A549 (cell line): ENCODE measurements at regions not wholly inside any gene's neighbourhood (a gene's known extent, or its start where the extent isn't known, plus 50 kb on each side); places are given as distances from the start of the nearest gene placed in this dataset.

Source experiments
- CBX2 ChIP-seq: fragments of 200-600 bp; sonication (generic); IDR thresholded peaks from 2 replicates; pipeline ENCODE4 v1.6.1; 2016; ENCODE audit warnings: low read depth, mild to moderate bottlenecking, borderline replicate concordance
- EHMT2 ChIP-seq: fragments of 200-600 bp; sonication (generic); IDR thresholded peaks from 2 replicates; pipeline ENCODE4 v1.6.1; 2016; ENCODE audit warnings: antibody characterized with exemption, low read depth, mild to moderate bottlenecking, moderate library complexity
- EP300 ChIP-seq, 2 experiments: fragments of >200 bp; sonication (Bioruptor Twin); formaldehyde crosslinking; IDR thresholded peaks; 2 replicates in 1 of 2; 3 replicates in 1 of 2; pipeline ENCODE4 v1.6.1; 2016 to 2017
- KDM1A ChIP-seq: fragments of 200-600 bp; sonication (generic); IDR thresholded peaks from 2 replicates; pipeline ENCODE4 v1.6.1; 2016; ENCODE audit warnings: low read depth, mild to moderate bottlenecking
- MYC ChIP-seq: IDR thresholded peaks from 2 replicates; pipeline ENCODE4 v1.6.1; 2012; ENCODE audit warnings: mild to moderate bottlenecking, inconsistent platforms, low read length, improper control_type of control experiment, borderline replicate concordance
- PHF8 ChIP-seq: fragments of 200-600 bp; sonication (generic); IDR thresholded peaks from 2 replicates; pipeline ENCODE4 v1.6.1; 2016; ENCODE audit warnings: low read depth, mild to moderate bottlenecking, antibody characterized with exemption, moderate library complexity, borderline replicate concordance
- POLR2A ChIP-seq: IDR thresholded peaks from 2 replicates; pipeline ENCODE4 v1.6.1; 2012; ENCODE audit warnings: mild to moderate bottlenecking, low read length
- RAD21 ChIP-seq, 2 experiments: fragments of >200 bp in 1 of 2; sonication (Bioruptor Twin) in 1 of 2; formaldehyde crosslinking in 1 of 2; IDR thresholded peaks in 1 of 2; conservative IDR thresholded peaks in 1 of 2; 2 replicates in 1 of 2; 3 replicates in 1 of 2; pipeline ENCODE4 v1.6.1; 2012 to 2018; ENCODE audit warnings: inconsistent platforms in 1 of 2
- RCOR1 ChIP-seq: fragments of 150-350 bp; IDR thresholded peaks from 2 replicates; pipeline ENCODE4 v1.6.1; 2014; ENCODE audit warnings: antibody characterized with exemption, low read length, low read depth
- TF ChIP-seq, protein P1 (sequence below): fragments of >200 bp; sonication (Bioruptor Twin); formaldehyde crosslinking; IDR thresholded peaks from 3 replicates; pipeline ENCODE4 v1.5.1; 2016
- TF ChIP-seq, protein P2 (sequence below): IDR thresholded peaks from 2 replicates; pipeline ENCODE4 v1.6.1; 2012
- TF ChIP-seq, protein P3 (sequence below): fragments of 200-600 bp; sonication (generic); IDR thresholded peaks from 2 replicates; pipeline ENCODE4 v1.6.1; 2016; ENCODE audit warnings: antibody characterized with exemption, mild to moderate bottlenecking, moderate library complexity

DNA sequence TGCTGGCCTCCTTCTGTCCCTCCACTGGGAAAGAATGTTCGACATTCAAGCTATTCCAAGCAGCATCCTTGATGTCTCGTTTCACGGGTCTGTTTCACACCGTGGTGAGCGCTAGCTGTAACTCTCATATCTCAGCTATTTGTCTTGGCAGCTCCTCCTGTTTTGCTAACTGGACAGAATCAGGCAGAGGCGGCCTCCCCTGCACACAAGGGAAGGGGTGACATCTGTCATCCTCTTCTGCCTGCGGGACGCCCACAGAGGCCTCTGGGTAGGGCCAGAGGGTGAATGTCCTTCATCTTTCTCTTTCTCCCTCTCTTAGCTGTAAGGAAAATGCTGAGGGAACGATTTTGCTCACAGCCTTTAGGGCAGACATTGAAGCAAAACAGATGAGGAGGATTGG, 232.8 kb upstream of the GMDS start:
- TF ChIP-seq RAD21 (conservative IDR thresholded peaks at IDR 0.05 in 1 of 2, IDR thresholded peaks at IDR 0.05 in 1 of 2): no peak
- TF ChIP-seq, protein P1, sequence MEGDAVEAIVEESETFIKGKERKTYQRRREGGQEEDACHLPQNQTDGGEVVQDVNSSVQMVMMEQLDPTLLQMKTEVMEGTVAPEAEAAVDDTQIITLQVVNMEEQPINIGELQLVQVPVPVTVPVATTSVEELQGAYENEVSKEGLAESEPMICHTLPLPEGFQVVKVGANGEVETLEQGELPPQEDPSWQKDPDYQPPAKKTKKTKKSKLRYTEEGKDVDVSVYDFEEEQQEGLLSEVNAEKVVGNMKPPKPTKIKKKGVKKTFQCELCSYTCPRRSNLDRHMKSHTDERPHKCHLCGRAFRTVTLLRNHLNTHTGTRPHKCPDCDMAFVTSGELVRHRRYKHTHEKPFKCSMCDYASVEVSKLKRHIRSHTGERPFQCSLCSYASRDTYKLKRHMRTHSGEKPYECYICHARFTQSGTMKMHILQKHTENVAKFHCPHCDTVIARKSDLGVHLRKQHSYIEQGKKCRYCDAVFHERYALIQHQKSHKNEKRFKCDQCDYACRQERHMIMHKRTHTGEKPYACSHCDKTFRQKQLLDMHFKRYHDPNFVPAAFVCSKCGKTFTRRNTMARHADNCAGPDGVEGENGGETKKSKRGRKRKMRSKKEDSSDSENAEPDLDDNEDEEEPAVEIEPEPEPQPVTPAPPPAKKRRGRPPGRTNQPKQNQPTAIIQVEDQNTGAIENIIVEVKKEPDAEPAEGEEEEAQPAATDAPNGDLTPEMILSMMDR: no peak
- TF ChIP-seq, protein P2, sequence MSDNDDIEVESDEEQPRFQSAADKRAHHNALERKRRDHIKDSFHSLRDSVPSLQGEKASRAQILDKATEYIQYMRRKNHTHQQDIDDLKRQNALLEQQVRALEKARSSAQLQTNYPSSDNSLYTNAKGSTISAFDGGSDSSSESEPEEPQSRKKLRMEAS: no peak
- TF ChIP-seq PHF8: no peak
- TF ChIP-seq, protein P3, sequence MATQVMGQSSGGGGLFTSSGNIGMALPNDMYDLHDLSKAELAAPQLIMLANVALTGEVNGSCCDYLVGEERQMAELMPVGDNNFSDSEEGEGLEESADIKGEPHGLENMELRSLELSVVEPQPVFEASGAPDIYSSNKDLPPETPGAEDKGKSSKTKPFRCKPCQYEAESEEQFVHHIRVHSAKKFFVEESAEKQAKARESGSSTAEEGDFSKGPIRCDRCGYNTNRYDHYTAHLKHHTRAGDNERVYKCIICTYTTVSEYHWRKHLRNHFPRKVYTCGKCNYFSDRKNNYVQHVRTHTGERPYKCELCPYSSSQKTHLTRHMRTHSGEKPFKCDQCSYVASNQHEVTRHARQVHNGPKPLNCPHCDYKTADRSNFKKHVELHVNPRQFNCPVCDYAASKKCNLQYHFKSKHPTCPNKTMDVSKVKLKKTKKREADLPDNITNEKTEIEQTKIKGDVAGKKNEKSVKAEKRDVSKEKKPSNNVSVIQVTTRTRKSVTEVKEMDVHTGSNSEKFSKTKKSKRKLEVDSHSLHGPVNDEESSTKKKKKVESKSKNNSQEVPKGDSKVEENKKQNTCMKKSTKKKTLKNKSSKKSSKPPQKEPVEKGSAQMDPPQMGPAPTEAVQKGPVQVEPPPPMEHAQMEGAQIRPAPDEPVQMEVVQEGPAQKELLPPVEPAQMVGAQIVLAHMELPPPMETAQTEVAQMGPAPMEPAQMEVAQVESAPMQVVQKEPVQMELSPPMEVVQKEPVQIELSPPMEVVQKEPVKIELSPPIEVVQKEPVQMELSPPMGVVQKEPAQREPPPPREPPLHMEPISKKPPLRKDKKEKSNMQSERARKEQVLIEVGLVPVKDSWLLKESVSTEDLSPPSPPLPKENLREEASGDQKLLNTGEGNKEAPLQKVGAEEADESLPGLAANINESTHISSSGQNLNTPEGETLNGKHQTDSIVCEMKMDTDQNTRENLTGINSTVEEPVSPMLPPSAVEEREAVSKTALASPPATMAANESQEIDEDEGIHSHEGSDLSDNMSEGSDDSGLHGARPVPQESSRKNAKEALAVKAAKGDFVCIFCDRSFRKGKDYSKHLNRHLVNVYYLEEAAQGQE: no peak
- TF ChIP-seq KDM1A: no peak
- no peak for TF ChIP-seq POLR2A
- no peak for TF ChIP-seq EHMT2
- no peak for TF ChIP-seq RCOR1
- no peak for TF ChIP-seq CBX2
- TF ChIP-seq MYC: no peak
- TF ChIP-seq EP300 (IDR thresholded peaks at IDR 0.05): no peak
